T-cell (primary cell): ENCODE measurements at regions not wholly inside any gene's neighbourhood (a gene's known extent, or its start where the extent isn't known, plus 50 kb on each side); places are given as distances from the start of the nearest gene placed in this dataset.

Experiments used
- ATAC-seq, 4 experiments: fragments of 200-7000 bp in 3 of 4; fragments of 150-1000 bp in 1 of 4; cut with Tn5 transposase; replicated peaks in 1 of 4; 1 replicate in 3 of 4; 2 replicates in 1 of 4; pipeline ENCODE4 v1.10.0; 2021; ENCODE audit warnings: moderate library complexity in 3 of 4, mild to moderate bottlenecking in 2 of 4, moderate number of reproducible peaks in 1 of 4
- CTCF ChIA-PET, 2 donors: fragments of 300-600 bp; sonication (Branson Sonifier 250); formaldehyde crosslinking; loops; one replicate each; lab custom pipeline; 2022; ENCODE audit warnings: antibody characterized with exemption in 2 of 2; lab: Charles Lee
- POLR2A ChIA-PET, 2 donors: fragments of 300-600 bp; sonication (Branson Sonifier 250); formaldehyde crosslinking; loops; one replicate each; lab custom pipeline; 2022; ENCODE audit warnings: antibody characterized with exemption in 2 of 2; lab: Charles Lee
- DNase-seq, 35 experiments: peaks; one replicate each; pipeline versions ENCODE4 v3.0.0 to v3.0.0-alpha.2; 2013 to 2023
- H3K27ac ChIP-seq: one replicate; pipeline ENCODE4 v1.5.1; 2013; ENCODE audit warnings: low read length
- H3K27me3 ChIP-seq, 2 experiments: replicated peaks in 1 of 2; 1 replicate in 1 of 2; 2 replicates in 1 of 2; pipeline versions ENCODE4 v1.6.1 to v1.7.0; 2013; ENCODE audit warnings: low read length in 1 of 2, mixed read lengths in 1 of 2; ENCODE audit not compliant: control insufficient read depth in 2 of 2, insufficient read depth in 2 of 2; ENCODE audit errors: extremely low read depth in 1 of 2
- H3K36me3 ChIP-seq, 2 donors: 1 replicate in 1 of 2; 2 replicates in 1 of 2; pipeline versions ENCODE4 v1.6.1 to v1.7.0; 2013; ENCODE audit warnings: low read length in 1 of 2; ENCODE audit not compliant: control insufficient read depth in 2 of 2, insufficient read depth in 1 of 2; ENCODE audit errors: extremely low read depth in 1 of 2
- H3K4me1 ChIP-seq, 2 experiments: 1 replicate in 1 of 2; 2 replicates in 1 of 2; pipeline versions ENCODE4 v1.6.1 to v1.7.0; 2013; ENCODE audit warnings: low read length in 2 of 2, mixed read lengths in 1 of 2; ENCODE audit not compliant: insufficient read depth in 2 of 2, control insufficient read depth in 1 of 2; ENCODE audit errors: extremely low read depth in 1 of 2
- H3K4me3 ChIP-seq, 2 donors: 1 replicate in 1 of 2; 2 replicates in 1 of 2; pipeline versions ENCODE4 v1.5.1 to v1.7.0; 2013; ENCODE audit warnings: mild to moderate bottlenecking in 2 of 2, low read length in 1 of 2, moderate library complexity in 1 of 2; ENCODE audit not compliant: control insufficient read depth in 1 of 2; ENCODE audit errors: extremely low read depth in 1 of 2
- H3K9me3 ChIP-seq: 2 replicates; pipeline ENCODE4 v1.7.0; 2013
- H3K27ac Mint-ChIP-seq, 2 donors: one replicate each; pipeline ENCODE4 v1.8.0; 2020 to 2021; ENCODE audit warnings: mild to moderate bottlenecking in 2 of 2, mixed read lengths in 2 of 2
- H3K27me3 Mint-ChIP-seq, 2 donors: one replicate each; pipeline ENCODE4 v1.8.0; 2021 to 2022; ENCODE audit warnings: mixed read lengths in 2 of 2
- H3K36me3 Mint-ChIP-seq: one replicate; pipeline ENCODE4 v1.8.0; 2021; ENCODE audit warnings: mixed read lengths
- H3K4me1 Mint-ChIP-seq, 3 donors: one replicate each; pipeline ENCODE4 v1.8.0; 2020 to 2022; ENCODE audit warnings: mixed read lengths in 3 of 3, mild to moderate bottlenecking in 1 of 3
- H3K4me3 Mint-ChIP-seq, 3 donors: one replicate each; pipeline ENCODE4 v1.8.0; 2020 to 2022; ENCODE audit warnings: mild to moderate bottlenecking in 3 of 3, mixed read lengths in 3 of 3, moderate library complexity in 3 of 3
- H3K9me3 Mint-ChIP-seq, 3 donors: one replicate each; pipeline ENCODE4 v1.8.0; 2020 to 2022; ENCODE audit warnings: mixed read lengths in 3 of 3
- WGBS: methylation state at CpG from one replicate; pipeline ENCODE4 v1.1.5; 2013; ENCODE audit warnings: missing lambda C conversion rate; ENCODE audit not compliant: insufficient coverage; 5-methylcytosine and 5-hydroxymethylcytosine counted together

DNA sequence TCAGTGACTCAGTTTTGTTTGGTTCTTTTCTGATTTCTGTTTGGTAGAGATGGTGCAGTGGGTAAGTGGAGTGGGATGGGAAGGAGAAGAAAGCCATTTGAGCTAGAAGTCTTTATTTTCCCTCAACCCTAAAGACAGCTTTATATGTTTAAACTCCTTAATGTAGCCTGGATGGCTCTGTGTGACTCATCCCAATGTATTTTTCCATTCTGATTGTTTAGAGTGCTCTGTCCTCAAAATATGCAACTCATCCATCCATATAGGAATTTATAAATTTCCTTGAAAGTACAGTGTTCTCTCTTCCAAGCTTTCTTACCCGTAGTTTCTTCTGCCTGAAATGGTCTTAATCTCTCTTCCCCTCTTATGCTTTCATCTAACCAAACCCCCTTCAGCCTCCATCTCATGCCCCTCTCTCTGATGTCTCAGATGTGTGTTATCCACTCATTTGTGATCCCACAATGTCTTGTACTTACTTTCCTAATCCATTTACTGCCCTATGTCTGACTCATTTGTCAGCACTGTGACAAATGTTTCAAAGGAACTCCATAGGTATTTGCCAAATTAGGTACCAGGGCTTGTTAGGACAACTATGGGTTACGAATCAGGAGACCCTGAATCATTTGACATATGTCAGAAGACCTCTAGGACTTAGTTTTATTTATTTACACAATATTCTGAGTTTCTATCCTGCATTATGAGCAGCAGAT is 217.5 kb upstream of the SGCD start:
- Histone ChIP-seq H3K27ac (no peak overlapping the region), H3K9me3 (no peaks in the 10 kb centered on the region), H3K36me3 (no peaks in the 10 kb centered on the region), H3K4me3 (no peak overlapping the region), H3K4me1 (no peaks in the 10 kb centered on the region), H3K27me3 (no peaks in the 10 kb centered on the region)
- DNase-seq (no peak), ATAC-seq (no peak)
- H3K27me3 Mint-ChIP-seq = peaks cover 4 to 8% of the 10 kb centered on the region in 2 donors
- no peaks in the 10 kb centered on the region for H3K9me3 Mint-ChIP-seq
- POLR2A ChIA-PET = no interaction called here
- no peak overlapping the region for H3K27ac Mint-ChIP-seq
- WGBS = 45% methylated on average over 1 of the region's 2 CpGs
- no peaks in the 10 kb centered on the region for H3K36me3 Mint-ChIP-seq
- no peaks in the 10 kb centered on the region for H3K4me1 Mint-ChIP-seq
- no peak overlapping the region for H3K4me3 Mint-ChIP-seq
- CTCF ChIA-PET = no interaction called here

- no peak for DNase-seq
- H3K27ac Mint-ChIP-seq = no peak overlapping the region
Observed at GRCh38 chr5:156119692-156120091, 207.3 kb upstream of the SGCD start.

DNA sequence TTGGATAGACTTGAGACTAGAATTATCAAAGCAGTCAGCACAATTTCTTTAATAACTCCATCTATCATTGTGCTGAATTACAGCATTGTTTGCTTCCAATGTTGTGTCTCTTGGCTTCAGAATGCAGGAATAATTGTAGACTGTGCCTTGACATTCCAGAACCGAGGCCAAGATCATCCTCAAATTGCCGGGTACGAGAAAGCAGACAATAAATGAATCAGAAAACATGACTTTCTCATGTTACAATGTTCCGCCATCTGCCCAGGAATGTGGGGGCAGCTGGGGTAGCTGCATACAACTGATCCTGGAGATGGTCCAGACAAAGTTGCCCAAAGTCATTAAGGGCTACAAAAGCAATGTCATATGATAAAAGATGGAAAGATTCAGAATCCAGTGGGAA is 206.2 kb upstream of the SGCD start:
- H3K27me3 Mint-ChIP-seq = peaks cover 19% of the 10 kb centered on the region in 2 donors
- CTCF ChIA-PET = no interaction called here
- Histone ChIP-seq H3K4me1 (no peaks in the 10 kb centered on the region), H3K36me3 (no peaks in the 10 kb centered on the region), H3K4me3 (no peak overlapping the region), H3K27me3 (no peaks in the 10 kb centered on the region), H3K27ac (no peak overlapping the region), H3K9me3 (no peaks in the 10 kb centered on the region)
- no peaks in the 10 kb centered on the region for H3K36me3 Mint-ChIP-seq
- ATAC-seq (no peak), DNase-seq (no peak)
- no peak overlapping the region for H3K27ac Mint-ChIP-seq
- H3K9me3 Mint-ChIP-seq = no peaks in the 10 kb centered on the region
- WGBS = 79% methylated on average over 4 of the region's 4 CpGs
- POLR2A ChIA-PET = no interaction called here
- no peaks in the 10 kb centered on the region for H3K4me1 Mint-ChIP-seq
- H3K4me3 Mint-ChIP-seq = no peak overlapping the region

More at GRCh38 chr5:156119692-156120091, 207.3 kb upstream of the SGCD start:
- Mint-ChIP-seq H3K4me3 (no peak overlapping the region), H3K9me3 (no peaks in the 10 kb centered on the region), H3K4me1 (no peaks in the 10 kb centered on the region), H3K36me3 (no peaks in the 10 kb centered on the region), H3K27me3 (peaks cover 19% of the 10 kb centered on the region in 2 donors)
- Histone ChIP-seq H3K4me3 (no peak overlapping the region), H3K4me1 (no peaks in the 10 kb centered on the region), H3K27ac (no peak overlapping the region), H3K9me3 (no peaks in the 10 kb centered on the region), H3K36me3 (no peaks in the 10 kb centered on the region), H3K27me3 (no peaks in the 10 kb centered on the region)
- CTCF ChIA-PET = no interaction called here
- 60% methylated on average over 1 of the region's 4 CpGs for WGBS
- POLR2A ChIA-PET = no interaction called here
- ATAC-seq = no peak

DNA sequence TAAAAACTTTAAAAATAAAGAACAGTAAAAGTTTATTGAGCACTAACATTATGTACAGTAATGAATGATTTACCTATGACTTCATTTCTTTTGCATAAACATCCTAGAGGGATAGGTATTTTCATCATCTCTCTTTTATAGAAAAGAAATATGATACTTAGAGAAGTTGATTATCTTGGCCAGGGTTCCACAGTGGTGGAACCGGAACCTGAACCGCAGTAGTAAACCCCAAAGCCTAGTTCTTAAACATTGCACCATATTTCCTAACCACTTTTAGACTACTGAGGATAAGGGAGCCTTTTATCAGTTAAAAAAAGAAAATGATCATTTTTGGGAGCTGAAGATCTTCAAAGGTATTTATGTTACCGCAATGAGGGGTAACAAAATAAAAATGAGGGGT is 205.7 kb upstream of the SGCD start:
- H3K4me3 ChIP-seq = no peak overlapping the region
- Mint-ChIP-seq H3K27ac (no peak overlapping the region), H3K36me3 (no peaks in the 10 kb centered on the region), H3K4me3 (no peak overlapping the region), H3K27me3 (peaks cover 18 to 19% of the 10 kb centered on the region in 2 donors), H3K9me3 (no peaks in the 10 kb centered on the region), H3K4me1 (no peaks in the 10 kb centered on the region)
- DNase-seq = no peak
- H3K27ac ChIP-seq = no peak overlapping the region
- CTCF ChIA-PET = no interaction called here
- POLR2A ChIA-PET = no interaction called here
- no peak for ATAC-seq
- WGBS = no CpG with 5 or more reads among the region's 3 CpGs
- H3K27me3 ChIP-seq = no peaks in the 10 kb centered on the region
- H3K9me3 ChIP-seq = no peaks in the 10 kb centered on the region
- no peaks in the 10 kb centered on the region for H3K36me3 ChIP-seq
- no peaks in the 10 kb centered on the region for H3K4me1 ChIP-seq

- Histone ChIP-seq H3K4me1 (no peaks in the 10 kb centered on the region), H3K27ac (no peak overlapping the region), H3K4me3 (no peak overlapping the region), H3K9me3 (no peaks in the 10 kb centered on the region), H3K36me3 (no peaks in the 10 kb centered on the region), H3K27me3 (no peaks in the 10 kb centered on the region)
- ATAC-seq (no peak), DNase-seq (no peak)
- POLR2A ChIA-PET = no interaction called here
- no CpG with 5 or more reads among the region's 1 CpG for WGBS
- H3K4me1 Mint-ChIP-seq = no peaks in the 10 kb centered on the region
- H3K27ac Mint-ChIP-seq = no peak overlapping the region
- CTCF ChIA-PET = no interaction called here
- H3K9me3 Mint-ChIP-seq = no peaks in the 10 kb centered on the region
- no peak overlapping the region for H3K4me3 Mint-ChIP-seq
- no peaks in the 10 kb centered on the region for H3K36me3 Mint-ChIP-seq
- peaks cover 13 to 19% of the 10 kb centered on the region in 2 donors for H3K27me3 Mint-ChIP-seq
Observed at GRCh38 chr5:156121882-156122281, 205.1 kb upstream of the SGCD start.

GRCh38 chr5:156124708-156125107 is 202.3 kb upstream of the SGCD start:
- Mint-ChIP-seq H3K4me3 (no peak overlapping the region), H3K27me3 (peaks cover 4 to 10% of the 10 kb centered on the region in 2 donors), H3K36me3 (no peaks in the 10 kb centered on the region), H3K27ac (no peak overlapping the region), H3K4me1 (no peaks in the 10 kb centered on the region), H3K9me3 (no peaks in the 10 kb centered on the region)
- Histone ChIP-seq H3K36me3 (no peaks in the 10 kb centered on the region), H3K4me1 (no peaks in the 10 kb centered on the region), H3K27me3 (no peaks in the 10 kb centered on the region), H3K4me3 (no peak overlapping the region), H3K27ac (no peak overlapping the region), H3K9me3 (no peaks in the 10 kb centered on the region)
- POLR2A ChIA-PET = no interaction called here
- CTCF ChIA-PET = no interaction called here
- ATAC-seq = no peak
- no CpG with 5 or more reads among the region's 1 CpG for WGBS
- DNase-seq = no peak

DNA sequence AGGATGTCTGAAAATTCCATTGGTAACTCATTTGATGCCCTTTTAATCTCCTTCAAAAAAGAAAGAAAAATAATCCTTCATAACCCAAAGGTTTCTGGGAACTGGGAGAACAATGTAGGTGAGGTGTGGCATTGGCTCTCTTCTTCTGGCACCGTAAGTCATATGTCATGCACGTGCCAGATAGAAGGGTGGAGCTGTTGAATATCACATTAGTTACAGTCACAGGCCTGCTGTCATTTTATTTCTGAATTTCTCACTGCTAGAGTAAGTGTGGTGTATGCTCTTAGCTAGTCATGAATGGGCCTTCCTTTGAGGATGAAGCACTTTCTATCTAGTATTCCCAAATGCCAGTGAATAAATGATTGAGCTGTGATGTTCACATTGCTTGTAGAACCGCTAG is 201.8 kb upstream of the SGCD start:
- Mint-ChIP-seq H3K36me3 (no peaks in the 10 kb centered on the region), H3K4me1 (no peaks in the 10 kb centered on the region), H3K27me3 (peaks cover 1 to 6% of the 10 kb centered on the region in 2 donors), H3K4me3 (no peak overlapping the region), H3K27ac (no peak overlapping the region), H3K9me3 (no peaks in the 10 kb centered on the region)
- ChIA-PET POLR2A (no interaction called here), CTCF (no interaction called here)
- H3K27ac ChIP-seq = no peak overlapping the region
- WGBS = no CpG with 5 or more reads among the region's 3 CpGs
- no peaks in the 10 kb centered on the region for H3K9me3 ChIP-seq
- no peaks in the 10 kb centered on the region for H3K36me3 ChIP-seq
- H3K27me3 ChIP-seq = no peaks in the 10 kb centered on the region
- ATAC-seq (no peak), DNase-seq (no peak)
- no peaks in the 10 kb centered on the region for H3K4me1 ChIP-seq
- H3K4me3 ChIP-seq = no peak overlapping the region
